Liver (tissue), 8 donors: ENCODE measurements at regions not wholly inside any gene's neighbourhood (a gene's known extent, or its start where the extent isn't known, plus 50 kb on each side); places are given as distances from the start of the nearest gene placed in this dataset.

Experiments used
- DNase-seq: peaks from one replicate; pipeline ENCODE4 v3.0.0-alpha.2; 2017; ENCODE audit warnings: low spot score
- H3K27ac ChIP-seq, 2 donors: one replicate each; pipeline ENCODE4 v1.7.0; 2013; ENCODE audit warnings: inconsistent platforms in 2 of 2, low read length in 2 of 2, control low read depth in 1 of 2, low read depth in 1 of 2, mild to moderate bottlenecking in 1 of 2
- H3K27me3 ChIP-seq, 4 donors: one replicate each; pipeline versions ENCODE4 v1.6.1 to v1.7.0; 2013; ENCODE audit warnings: low read length in 3 of 4, inconsistent platforms in 1 of 4, mild to moderate bottlenecking in 1 of 4, moderate library complexity in 1 of 4; ENCODE audit not compliant: control insufficient read depth in 4 of 4, insufficient read depth in 4 of 4
- H3K36me3 ChIP-seq, 4 donors: one replicate each; pipeline versions ENCODE4 v1.6.1 to v1.7.0; 2013; ENCODE audit warnings: low read length in 3 of 4, mild to moderate bottlenecking in 3 of 4, low read depth in 1 of 4, moderate library complexity in 1 of 4; ENCODE audit not compliant: control insufficient read depth in 4 of 4, insufficient read depth in 3 of 4
- H3K4me1 ChIP-seq, 4 donors: one replicate each; pipeline versions ENCODE4 v1.6.1 to v1.7.0; 2013; ENCODE audit warnings: low read length in 3 of 4, mild to moderate bottlenecking in 3 of 4, moderate library complexity in 1 of 4; ENCODE audit not compliant: control insufficient read depth in 4 of 4, insufficient read depth in 4 of 4
- H3K4me3 ChIP-seq, 3 donors: one replicate each; pipeline versions ENCODE4 v1.6.1 to v1.7.0; 2013; ENCODE audit warnings: low read length in 3 of 3, control low read depth in 1 of 3, low read depth in 1 of 3, mild to moderate bottlenecking in 1 of 3
- H3K9ac ChIP-seq, 2 donors: one replicate each; pipeline ENCODE4 v1.7.0; 2013; ENCODE audit warnings: low read length in 2 of 2, mild to moderate bottlenecking in 2 of 2, moderate library complexity in 2 of 2, control low read depth in 1 of 2, low read depth in 1 of 2
- H3K9me3 ChIP-seq, 4 donors: one replicate each; pipeline versions ENCODE4 v1.6.1 to v1.7.0; 2013; ENCODE audit warnings: low read length in 3 of 4; ENCODE audit not compliant: control insufficient read depth in 4 of 4
- EGR1 ChIP-seq, 2 donors: IDR thresholded peaks; 2 replicates each; pipeline ENCODE4 v1.6.1; 2016 to 2018; ENCODE audit warnings: antibody characterized with exemption in 2 of 2, low read depth in 2 of 2
- GABPA ChIP-seq, 2 donors: IDR thresholded peaks in 1 of 2; conservative IDR thresholded peaks in 1 of 2; 2 replicates each; pipeline ENCODE4 v1.6.1; 2016; ENCODE audit warnings: antibody characterized with exemption in 2 of 2, mild to moderate bottlenecking in 1 of 2, moderate library complexity in 1 of 2
- HNF4A ChIP-seq, 2 donors: conservative IDR thresholded peaks; 2 replicates each; pipeline ENCODE4 v1.6.1; 2016; ENCODE audit warnings: antibody characterized with exemption in 2 of 2, mild to moderate bottlenecking in 2 of 2
- JUND ChIP-seq, 2 donors: IDR thresholded peaks; 2 replicates each; pipeline ENCODE4 v1.6.1; 2016; ENCODE audit warnings: antibody characterized with exemption in 2 of 2
- NR2F2 ChIP-seq: IDR thresholded peaks from 2 replicates; pipeline ENCODE4 v1.6.1; 2016; ENCODE audit warnings: antibody characterized with exemption
- RAD21 ChIP-seq, 2 donors: IDR thresholded peaks; 2 replicates each; pipeline ENCODE4 v1.6.1; 2016; ENCODE audit warnings: antibody characterized with exemption in 2 of 2, mild to moderate bottlenecking in 2 of 2
- RXRA ChIP-seq, 2 donors: IDR thresholded peaks; 2 replicates each; pipeline ENCODE4 v1.6.1; 2017 to 2018; ENCODE audit warnings: antibody characterized with exemption in 2 of 2, mild to moderate bottlenecking in 1 of 2
- SP1 ChIP-seq: IDR thresholded peaks from 2 replicates; pipeline ENCODE4 v1.6.1; 2018; ENCODE audit warnings: antibody characterized with exemption, mild to moderate bottlenecking
- TAF1 ChIP-seq: conservative IDR thresholded peaks from 2 replicates; pipeline ENCODE4 v1.6.1; 2016; ENCODE audit warnings: antibody characterized with exemption, mild to moderate bottlenecking
- YY1 ChIP-seq: IDR thresholded peaks from 2 replicates; pipeline ENCODE4 v1.6.1; 2016; ENCODE audit warnings: antibody characterized with exemption, mild to moderate bottlenecking
- WGBS: extraction: QIAGEN DNeasy Blood & Tissue Kit; methylation state at CpG from one replicate; pipeline ENCODE4 v1.1.7; 2013; 5-methylcytosine and 5-hydroxymethylcytosine counted together
- TF ChIP-seq, protein P1 (sequence below): IDR thresholded peaks from 2 replicates; pipeline ENCODE4 v1.6.1; 2016; ENCODE audit warnings: antibody characterized with exemption, mild to moderate bottlenecking
- TF ChIP-seq, protein P2 (sequence below): IDR thresholded peaks from 2 replicates; pipeline ENCODE4 v1.6.1; 2016; ENCODE audit warnings: antibody characterized with exemption
- TF ChIP-seq, protein P3 (sequence below): IDR thresholded peaks from 2 replicates; pipeline ENCODE4 v1.6.1; 2016; ENCODE audit warnings: antibody characterized with exemption
- TF ChIP-seq, protein P4 (sequence below): fragments of 150-350 bp; IDR thresholded peaks from 2 replicates; pipeline ENCODE4 v1.5.1; 2017; ENCODE audit warnings: improper control_type of control experiment, low read depth, low read length; ENCODE audit not compliant: missing input control
- donor health status: healthy.
- donor health status: healthy.
- donor health status: healthy.
- donor health status: healthy.
- donor health status: healthy.

DNA sequence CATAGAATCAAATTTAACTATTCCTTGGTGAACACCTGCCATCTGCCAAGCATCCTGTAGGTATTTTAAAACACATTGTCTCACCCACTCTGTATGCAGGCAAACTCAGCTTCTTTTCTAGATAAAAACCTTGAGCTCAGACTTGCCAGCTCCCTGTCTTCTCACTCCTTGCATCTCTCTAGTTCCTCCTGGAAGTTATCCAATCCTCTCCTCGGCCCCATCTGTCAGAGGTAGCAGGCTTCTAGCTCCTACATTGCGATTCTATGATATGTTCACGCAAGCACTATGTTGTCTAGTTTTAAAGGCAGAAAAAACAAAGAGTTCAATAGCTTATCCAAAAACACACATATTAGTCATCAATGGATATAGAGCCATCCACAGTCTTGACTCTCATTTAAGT lies 67.0 kb upstream of the APCDD1 start:
- 84% methylated on average over 3 of the region's 3 CpGs for WGBS

DNA sequence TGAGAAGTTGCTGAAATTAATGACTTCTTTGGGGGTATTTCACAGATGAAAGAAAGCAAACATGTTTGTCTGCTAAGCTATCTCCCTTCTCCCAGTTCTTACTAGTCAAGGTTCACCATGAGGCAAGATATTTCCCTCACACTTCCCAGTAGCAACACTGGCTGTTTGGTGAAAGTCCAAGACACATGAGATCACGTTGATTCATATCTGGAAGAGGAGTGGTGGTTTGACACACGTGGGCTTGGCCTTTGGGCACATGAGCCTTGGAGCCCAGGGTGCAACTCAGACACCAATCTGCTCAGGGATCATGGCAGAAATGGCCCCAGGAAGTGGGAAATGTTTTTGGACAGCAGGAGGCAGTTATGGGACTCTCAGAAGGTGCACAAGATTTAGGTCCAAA lies 66.1 kb upstream of the APCDD1 start:
- Histone ChIP-seq H3K36me3 (no peaks in the 10 kb centered on the region), H3K27me3 (peaks cover 0 to 2% (median 0%) of the 10 kb centered on the region in 4 donors), H3K27ac (no peak overlapping the region), H3K9me3 (peaks cover 0 to 5% (median 0%) of the 10 kb centered on the region in 4 donors), H3K4me3 (no peak overlapping the region), H3K4me1 (no peaks in the 10 kb centered on the region), H3K9ac (no peak overlapping the region)
- 62% methylated on average over 2 of the region's 2 CpGs for WGBS
- TF ChIP-seq RXRA (IDR thresholded peaks at IDR 0.05) = no peak
- no peak for TF ChIP-seq SP1
- TF ChIP-seq GABPA (IDR thresholded peaks at IDR 0.05 in 1 of 2, conservative IDR thresholded peaks at IDR 0.05 in 1 of 2) = no peak
- TF ChIP-seq, protein P1, sequence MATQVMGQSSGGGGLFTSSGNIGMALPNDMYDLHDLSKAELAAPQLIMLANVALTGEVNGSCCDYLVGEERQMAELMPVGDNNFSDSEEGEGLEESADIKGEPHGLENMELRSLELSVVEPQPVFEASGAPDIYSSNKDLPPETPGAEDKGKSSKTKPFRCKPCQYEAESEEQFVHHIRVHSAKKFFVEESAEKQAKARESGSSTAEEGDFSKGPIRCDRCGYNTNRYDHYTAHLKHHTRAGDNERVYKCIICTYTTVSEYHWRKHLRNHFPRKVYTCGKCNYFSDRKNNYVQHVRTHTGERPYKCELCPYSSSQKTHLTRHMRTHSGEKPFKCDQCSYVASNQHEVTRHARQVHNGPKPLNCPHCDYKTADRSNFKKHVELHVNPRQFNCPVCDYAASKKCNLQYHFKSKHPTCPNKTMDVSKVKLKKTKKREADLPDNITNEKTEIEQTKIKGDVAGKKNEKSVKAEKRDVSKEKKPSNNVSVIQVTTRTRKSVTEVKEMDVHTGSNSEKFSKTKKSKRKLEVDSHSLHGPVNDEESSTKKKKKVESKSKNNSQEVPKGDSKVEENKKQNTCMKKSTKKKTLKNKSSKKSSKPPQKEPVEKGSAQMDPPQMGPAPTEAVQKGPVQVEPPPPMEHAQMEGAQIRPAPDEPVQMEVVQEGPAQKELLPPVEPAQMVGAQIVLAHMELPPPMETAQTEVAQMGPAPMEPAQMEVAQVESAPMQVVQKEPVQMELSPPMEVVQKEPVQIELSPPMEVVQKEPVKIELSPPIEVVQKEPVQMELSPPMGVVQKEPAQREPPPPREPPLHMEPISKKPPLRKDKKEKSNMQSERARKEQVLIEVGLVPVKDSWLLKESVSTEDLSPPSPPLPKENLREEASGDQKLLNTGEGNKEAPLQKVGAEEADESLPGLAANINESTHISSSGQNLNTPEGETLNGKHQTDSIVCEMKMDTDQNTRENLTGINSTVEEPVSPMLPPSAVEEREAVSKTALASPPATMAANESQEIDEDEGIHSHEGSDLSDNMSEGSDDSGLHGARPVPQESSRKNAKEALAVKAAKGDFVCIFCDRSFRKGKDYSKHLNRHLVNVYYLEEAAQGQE = no peak
- no peak for TF ChIP-seq YY1
- no peak for DNase-seq

More for the DNA sequence above, 67.0 kb upstream of the APCDD1 start:
- Histone ChIP-seq H3K4me3 (no peak overlapping the region), H3K27ac (no peak overlapping the region), H3K9ac (no peak overlapping the region), H3K27me3 (peaks cover 0 to 2% (median 0%) of the 10 kb centered on the region in 4 donors), H3K9me3 (peaks cover 0 to 5% (median 0%) of the 10 kb centered on the region in 4 donors), H3K4me1 (no peaks in the 10 kb centered on the region), H3K36me3 (no peaks in the 10 kb centered on the region)
- no peak for DNase-seq
- TF ChIP-seq TAF1 = no peak
- TF ChIP-seq, protein P2, sequence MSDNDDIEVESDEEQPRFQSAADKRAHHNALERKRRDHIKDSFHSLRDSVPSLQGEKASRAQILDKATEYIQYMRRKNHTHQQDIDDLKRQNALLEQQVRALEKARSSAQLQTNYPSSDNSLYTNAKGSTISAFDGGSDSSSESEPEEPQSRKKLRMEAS = no peak
- TF ChIP-seq, protein P3, sequence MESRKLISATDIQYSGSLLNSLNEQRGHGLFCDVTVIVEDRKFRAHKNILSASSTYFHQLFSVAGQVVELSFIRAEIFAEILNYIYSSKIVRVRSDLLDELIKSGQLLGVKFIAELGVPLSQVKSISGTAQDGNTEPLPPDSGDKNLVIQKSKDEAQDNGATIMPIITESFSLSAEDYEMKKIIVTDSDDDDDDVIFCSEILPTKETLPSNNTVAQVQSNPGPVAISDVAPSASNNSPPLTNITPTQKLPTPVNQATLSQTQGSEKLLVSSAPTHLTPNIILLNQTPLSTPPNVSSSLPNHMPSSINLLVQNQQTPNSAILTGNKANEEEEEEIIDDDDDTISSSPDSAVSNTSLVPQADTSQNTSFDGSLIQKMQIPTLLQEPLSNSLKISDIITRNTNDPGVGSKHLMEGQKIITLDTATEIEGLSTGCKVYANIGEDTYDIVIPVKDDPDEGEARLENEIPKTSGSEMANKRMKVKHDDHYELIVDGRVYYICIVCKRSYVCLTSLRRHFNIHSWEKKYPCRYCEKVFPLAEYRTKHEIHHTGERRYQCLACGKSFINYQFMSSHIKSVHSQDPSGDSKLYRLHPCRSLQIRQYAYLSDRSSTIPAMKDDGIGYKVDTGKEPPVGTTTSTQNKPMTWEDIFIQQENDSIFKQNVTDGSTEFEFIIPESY = no peak
- TF ChIP-seq, protein P1 = no peak
- no peak for TF ChIP-seq NR2F2
- no peak for TF ChIP-seq HNF4A (conservative IDR thresholded peaks at IDR 0.05)
- TF ChIP-seq RAD21 (IDR thresholded peaks at IDR 0.05) = no peak
- TF ChIP-seq EGR1 (IDR thresholded peaks at IDR 0.05; ENCODE audit: low read depth in 2 of 2) = no peak
- no peak for TF ChIP-seq JUND (IDR thresholded peaks at IDR 0.05)
- TF ChIP-seq, protein P4, sequence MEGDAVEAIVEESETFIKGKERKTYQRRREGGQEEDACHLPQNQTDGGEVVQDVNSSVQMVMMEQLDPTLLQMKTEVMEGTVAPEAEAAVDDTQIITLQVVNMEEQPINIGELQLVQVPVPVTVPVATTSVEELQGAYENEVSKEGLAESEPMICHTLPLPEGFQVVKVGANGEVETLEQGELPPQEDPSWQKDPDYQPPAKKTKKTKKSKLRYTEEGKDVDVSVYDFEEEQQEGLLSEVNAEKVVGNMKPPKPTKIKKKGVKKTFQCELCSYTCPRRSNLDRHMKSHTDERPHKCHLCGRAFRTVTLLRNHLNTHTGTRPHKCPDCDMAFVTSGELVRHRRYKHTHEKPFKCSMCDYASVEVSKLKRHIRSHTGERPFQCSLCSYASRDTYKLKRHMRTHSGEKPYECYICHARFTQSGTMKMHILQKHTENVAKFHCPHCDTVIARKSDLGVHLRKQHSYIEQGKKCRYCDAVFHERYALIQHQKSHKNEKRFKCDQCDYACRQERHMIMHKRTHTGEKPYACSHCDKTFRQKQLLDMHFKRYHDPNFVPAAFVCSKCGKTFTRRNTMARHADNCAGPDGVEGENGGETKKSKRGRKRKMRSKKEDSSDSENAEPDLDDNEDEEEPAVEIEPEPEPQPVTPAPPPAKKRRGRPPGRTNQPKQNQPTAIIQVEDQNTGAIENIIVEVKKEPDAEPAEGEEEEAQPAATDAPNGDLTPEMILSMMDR = no peak
- TF ChIP-seq RXRA (IDR thresholded peaks at IDR 0.05) = no peak
